ENCODE measurements at regions not wholly inside any gene's neighbourhood (a gene's known extent, or its start where the extent isn't known, plus 50 kb on each side); places are given as distances from the start of the nearest gene placed in this dataset.

GRCh38 chr22:48589901-48590300 lies 1237.8 kb downstream of the BRD1 start:
- H3K27ac ChIP-seq (ENCODE audit: extremely low read depth, low read depth, low read length), result no peak overlapping the region
- no peaks in the 10 kb centered on the region for H3K9me3 ChIP-seq (ENCODE audit: control insufficient read depth, insufficient read depth, low read depth, low read length)
- CTCF ChIA-PET, result no interaction called here
- no peak overlapping the region for H3K4me3 ChIP-seq (ENCODE audit: low read depth, low read length)
- POLR2A ChIA-PET, result no interaction called here
- peaks cover 0 to 5% of the 10 kb centered on the region in 2 experiments; a peak in 1 of 3 replicates for H3K36me3 ChIP-seq (ENCODE audit: control insufficient read depth in 2 of 2, insufficient read depth in 1 of 2, low read length in 2 of 2)
- TF ChIP-seq ZNF518A (tag by site-specific recombination; conservative IDR thresholded peaks at IDR 0.05; ENCODE audit: low read depth) (no peak), ZSCAN5A (tag by site-specific recombination; IDR thresholded peaks at IDR 0.05) (no peak), ZNF398 (tag by site-specific recombination; IDR thresholded peaks at IDR 0.05) (no peak), REPIN1 (tag by site-specific recombination; IDR thresholded peaks at IDR 0.05; ENCODE audit: low read depth) (no peak), ZFP3 (tag by site-specific recombination; IDR thresholded peaks at IDR 0.05; ENCODE audit: low read depth) (no peak), HIC1 (tag by site-specific recombination; IDR thresholded peaks at IDR 0.05) (no peak), SP7 (tag by site-specific recombination; IDR thresholded peaks at IDR 0.05) (no peak), ZBTB10 (tag by site-specific recombination; IDR thresholded peaks at IDR 0.05) (no peak)
- no peaks in the 10 kb centered on the region for H3K4me1 ChIP-seq (ENCODE audit: control insufficient read depth, insufficient read depth, low read length)

- Histone ChIP-seq H3K9me3 (ENCODE audit: control insufficient read depth, insufficient read depth, low read depth, low read length) (no peaks in the 10 kb centered on the region), H3K4me3 (ENCODE audit: low read depth, low read length) (no peak overlapping the region), H3K36me3 (ENCODE audit: control insufficient read depth in 2 of 2, insufficient read depth in 1 of 2, low read length in 2 of 2) (peaks cover 0 to 10% of the 10 kb centered on the region in 2 experiments; a peak in 1 of 3 replicates), H3K27ac (ENCODE audit: extremely low read depth, low read depth, low read length) (no peak overlapping the region), H3K4me1 (ENCODE audit: control insufficient read depth, insufficient read depth, low read length) (no peaks in the 10 kb centered on the region)
- ChIA-PET POLR2A (no interaction called here), CTCF (no interaction called here)
- no peak for TF ChIP-seq AEBP2 (tag by site-specific recombination; IDR thresholded peaks at IDR 0.05; ENCODE audit: borderline replicate concordance)
- TF ChIP-seq HOXC10 (CRISPR knock-in tag; IDR thresholded peaks at IDR 0.05), result no peak
- TF ChIP-seq ZNF48 (tag by site-specific recombination; IDR thresholded peaks at IDR 0.05), result no peak
- no peak for TF ChIP-seq ZNF366 (tag by site-specific recombination; conservative IDR thresholded peaks at IDR 0.05)
- TF ChIP-seq ATF2 (tag by site-specific recombination; IDR thresholded peaks at IDR 0.05; ENCODE audit: low read depth), result no peak
- TF ChIP-seq ZNF521 (tag by site-specific recombination; IDR thresholded peaks at IDR 0.05), result no peak
- no peak for TF ChIP-seq MZF1 (tag by site-specific recombination; IDR thresholded peaks at IDR 0.05; ENCODE audit: borderline replicate concordance)
- no peak for TF ChIP-seq ZNF248 (tag by site-specific recombination; IDR thresholded peaks at IDR 0.05)
- TF ChIP-seq FEZF1 (tag by site-specific recombination; IDR thresholded peaks at IDR 0.05), result no peak
- TF ChIP-seq KLF16 (tag by site-specific recombination; IDR thresholded peaks at IDR 0.05), result no peak
Measured at GRCh38 chr22:48588878-48589450, 1238.7 kb downstream of the BRD1 start.
